K562 (cell line): ENCODE measurements at regions not wholly inside any gene's neighbourhood (a gene's known extent, or its start where the extent isn't known, plus 50 kb on each side); places are given as distances from the start of the nearest gene placed in this dataset.

ENCODE experiments used
- EHMT2 ChIP-seq: fragments of 450-650 bp; IDR thresholded peaks from 2 replicates; pipeline ENCODE4 v1.6.1; 2018; ENCODE audit warnings: antibody characterized with exemption
- FOXM1 ChIP-seq, 2 experiments: fragments of 450-650 bp in 1 of 2; sonication (generic) in 1 of 2; formaldehyde crosslinking in 1 of 2; IDR thresholded peaks; 2 replicates each; pipeline versions ENCODE4 v1.6.1 to v1.9.0; 2017 to 2022; ENCODE audit warnings: low read depth in 2 of 2, mild to moderate bottlenecking in 2 of 2, missing genetic modification reagents in 1 of 2, moderate library complexity in 1 of 2
- NFIC ChIP-seq: fragments of 450-650 bp; IDR thresholded peaks from 2 replicates; pipeline ENCODE4 v1.6.1; 2017; ENCODE audit warnings: mild to moderate bottlenecking, inconsistent platforms
- POLR2A ChIP-seq: fragments of 450-650 bp; conservative IDR thresholded peaks from 2 replicates; pipeline ENCODE4 v1.6.1; 2016
- RAD21 ChIP-seq, 2 experiments: fragments of 250-450 bp in 1 of 2; fragments of 450-650 bp in 1 of 2; sonication (Bioruptor Pico) in 1 of 2; formaldehyde crosslinking in 1 of 2; IDR thresholded peaks in 1 of 2; conservative IDR thresholded peaks in 1 of 2; 2 replicates each; pipeline versions ENCODE4 v1.4.0 to v1.8.0; 2020 to 2022; ENCODE audit warnings: mild to moderate bottlenecking in 2 of 2, moderate library complexity in 1 of 2
- RBFOX2 ChIP-seq: fragments of 200-400 bp; formaldehyde crosslinking; IDR thresholded peaks from 2 replicates; pipeline ENCODE4 v1.6.1; 2017; ENCODE audit warnings: low read depth, mild to moderate bottlenecking, low read length, moderate library complexity
- TEAD1 ChIP-seq, 2 experiments: fragments of 450-650 bp in 1 of 2; sonication (generic) in 1 of 2; formaldehyde crosslinking; IDR thresholded peaks; 2 replicates each; pipeline versions ENCODE4 v1.4.0 to v1.8.0; 2020 to 2022; ENCODE audit warnings: mild to moderate bottlenecking in 2 of 2, missing genetic modification reagents in 1 of 2
- USF1 ChIP-seq: sonication (generic); formaldehyde crosslinking; IDR thresholded peaks from 2 replicates; pipeline ENCODE4 v1.9.0; 2022; ENCODE audit warnings: mild to moderate bottlenecking, missing genetic modification reagents
- ZBTB8A ChIP-seq: fragments of 450-650 bp; IDR thresholded peaks from 2 replicates; pipeline ENCODE4 v1.6.1; 2018; ENCODE audit warnings: mild to moderate bottlenecking, moderate library complexity; ENCODE audit not compliant: partially characterized antibody
- ZNF140 ChIP-seq: fragments of 250-450 bp; sonication (Bioruptor Pico); IDR thresholded peaks from 2 replicates; pipeline ENCODE4 v1.8.0; 2021; ENCODE audit warnings: moderate library complexity, mild to moderate bottlenecking, inconsistent platforms
- ZNF274 ChIP-seq: IDR thresholded peaks from 2 replicates; pipeline ENCODE4 v1.6.1; 2011; ENCODE audit warnings: low read depth, mild to moderate bottlenecking, low read length, moderate library complexity, borderline replicate concordance
- ZNF584 ChIP-seq: fragments of 200-800 bp; sonication (Bioruptor generic); IDR thresholded peaks from 2 replicates; pipeline ENCODE4 v1.6.1; 2016; ENCODE audit warnings: low read depth, mild to moderate bottlenecking, missing genetic modification characterization, missing compliant biosample characterization
- ZNF780A ChIP-seq: fragments of 250-450 bp; sonication (Bioruptor Pico); IDR thresholded peaks from 2 replicates; pipeline ENCODE4 v1.5.0; 2021; ENCODE audit warnings: mild to moderate bottlenecking
- TF ChIP-seq, protein P1 (sequence below), 3 experiments: IDR thresholded peaks in 2 of 3; conservative IDR thresholded peaks in 1 of 3; 2 replicates each; pipeline ENCODE4 v1.5.1; 2011 to 2012; ENCODE audit warnings: low read length in 3 of 3, mild to moderate bottlenecking in 3 of 3, control low read depth in 2 of 3, improper control_type of control experiment in 1 of 3, inconsistent platforms in 1 of 3, low read depth in 1 of 3, mixed read lengths in 1 of 3, moderate library complexity in 1 of 3; ENCODE audit not compliant: insufficient read depth in 2 of 3

- TF ChIP-seq RAD21 (CRISPR knock-in tag; conservative IDR thresholded peaks at IDR 0.05 in 1 of 2, IDR thresholded peaks at IDR 0.05 in 1 of 2): no peak
- TF ChIP-seq RBFOX2: no peak
- no peak for TF ChIP-seq ZBTB8A
- TF ChIP-seq EHMT2: no peak
- TF ChIP-seq NFIC: no peak
- TF ChIP-seq TEAD1 (CRISPR knock-in tag; IDR thresholded peaks at IDR 0.05): no peak
- TF ChIP-seq, protein P1, sequence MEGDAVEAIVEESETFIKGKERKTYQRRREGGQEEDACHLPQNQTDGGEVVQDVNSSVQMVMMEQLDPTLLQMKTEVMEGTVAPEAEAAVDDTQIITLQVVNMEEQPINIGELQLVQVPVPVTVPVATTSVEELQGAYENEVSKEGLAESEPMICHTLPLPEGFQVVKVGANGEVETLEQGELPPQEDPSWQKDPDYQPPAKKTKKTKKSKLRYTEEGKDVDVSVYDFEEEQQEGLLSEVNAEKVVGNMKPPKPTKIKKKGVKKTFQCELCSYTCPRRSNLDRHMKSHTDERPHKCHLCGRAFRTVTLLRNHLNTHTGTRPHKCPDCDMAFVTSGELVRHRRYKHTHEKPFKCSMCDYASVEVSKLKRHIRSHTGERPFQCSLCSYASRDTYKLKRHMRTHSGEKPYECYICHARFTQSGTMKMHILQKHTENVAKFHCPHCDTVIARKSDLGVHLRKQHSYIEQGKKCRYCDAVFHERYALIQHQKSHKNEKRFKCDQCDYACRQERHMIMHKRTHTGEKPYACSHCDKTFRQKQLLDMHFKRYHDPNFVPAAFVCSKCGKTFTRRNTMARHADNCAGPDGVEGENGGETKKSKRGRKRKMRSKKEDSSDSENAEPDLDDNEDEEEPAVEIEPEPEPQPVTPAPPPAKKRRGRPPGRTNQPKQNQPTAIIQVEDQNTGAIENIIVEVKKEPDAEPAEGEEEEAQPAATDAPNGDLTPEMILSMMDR (IDR thresholded peaks at IDR 0.05 in 2 of 3, conservative IDR thresholded peaks at IDR 0.05 in 1 of 3; ENCODE audit: insufficient read depth in 2 of 3, low read depth in 1 of 3, low read length in 3 of 3): no peak
- TF ChIP-seq ZNF274: no peak
- TF ChIP-seq POLR2A: no peak
- TF ChIP-seq ZNF780A (CRISPR knock-in tag): no peak
- no peak for TF ChIP-seq USF1 (CRISPR knock-in tag)
- TF ChIP-seq ZNF584: no peak
- TF ChIP-seq ZNF140: no peak
- TF ChIP-seq FOXM1 (IDR thresholded peaks at IDR 0.05; ENCODE audit: low read depth): no peak
- no peak for TF ChIP-seq FOXM1 (CRISPR knock-in tag; IDR thresholded peaks at IDR 0.05; ENCODE audit: low read depth)
Measured at GRCh38 chr5:52702877-52703276, 84.8 kb upstream of the ITGA1 start.
